Hepatocyte (in vitro differentiated cells): ENCODE measurements at regions not wholly inside any gene's neighbourhood (a gene's known extent, or its start where the extent isn't known, plus 50 kb on each side); places are given as distances from the start of the nearest gene placed in this dataset.

Source experiments
- CTCF ChIP-seq: fragments of 200-600 bp; sonication (generic); IDR thresholded peaks from 2 replicates; pipeline ENCODE4 v1.5.1; 2016; ENCODE audit warnings: antibody characterized with exemption, mild to moderate bottlenecking; ENCODE audit not compliant: poor library complexity
- EZH2 ChIP-seq: fragments of 200-600 bp; sonication (generic); IDR thresholded peaks from 2 replicates; pipeline ENCODE4 v1.6.1; 2016; ENCODE audit warnings: antibody characterized with exemption, mild to moderate bottlenecking, borderline replicate concordance
- EZH2phosphoT487 ChIP-seq: fragments of 200-600 bp; sonication (generic); IDR thresholded peaks from one replicate; pipeline ENCODE4 v1.6.1; 2018; ENCODE audit warnings: antibody characterized with exemption, mild to moderate bottlenecking, low read depth, moderate library complexity; ENCODE audit not compliant: unreplicated experiment, severe bottlenecking

GRCh38 chrX:39464253-39464652 is 633.5 kb downstream of the BCOR start:
- TF ChIP-seq CTCF (no peak), EZH2 (no peak), EZH2phosphoT487 (no peak)
